GM19023 (cell line): ENCODE measurements at regions not wholly inside any gene's neighbourhood (a gene's known extent, or its start where the extent isn't known, plus 50 kb on each side); places are given as distances from the start of the nearest gene placed in this dataset.
"Not testable (repeated sequence)": the region's sequence is repeated elsewhere in the genome, so short reads cannot be mapped to it uniquely, and the experiment has no call there.

Experiments used
- ATAC-seq: cut with Tn5 transposase; IDR thresholded peaks from one replicate; pipeline ENCODE4 v1.9.1; 2021; ENCODE audit warnings: mild to moderate bottlenecking, moderate library complexity; ENCODE audit not compliant: unreplicated experiment

- ATAC-seq, result no peak
Observed at GRCh38 chr4:187467224-187467623, 528.3 kb upstream of the ZFP42 start.

GRCh38 chr4:187469627-187470026 is 525.9 kb upstream of the ZFP42 start:
- ATAC-seq, result no peak

GRCh38 chr4:187470061-187470460 is 525.5 kb upstream of the ZFP42 start:
- ATAC-seq, result no peak

- ATAC-seq, result no peak
Observed at GRCh38 chr4:187474238-187474637, 521.3 kb upstream of the ZFP42 start.

- no peak for ATAC-seq
Observed at GRCh38 chr4:187475901-187476300, 519.7 kb upstream of the ZFP42 start.

GRCh38 chr4:187477224-187477623 is 518.3 kb upstream of the ZFP42 start:
- ATAC-seq, result no peak

GRCh38 chr4:187478292-187479140 is 517.1 kb upstream of the ZFP42 start:
- ATAC-seq, result no peak

- no peak for ATAC-seq
Observed at GRCh38 chr4:187479511-187479910, 516.1 kb upstream of the ZFP42 start.

GRCh38 chr4:187480146-187481145 is 515.1 kb upstream of the ZFP42 start:
- no peak for ATAC-seq

- no peak for ATAC-seq
Observed at GRCh38 chr4:187484186-187484585, 511.4 kb upstream of the ZFP42 start.

GRCh38 chr4:187485676-187486075 is 509.9 kb upstream of the ZFP42 start:
- ATAC-seq, result no peak

- ATAC-seq, result no peak
Observed at GRCh38 chr4:187491286-187491685, 504.3 kb upstream of the ZFP42 start.

- ATAC-seq, result no peak
Observed at GRCh38 chr4:187491959-187492358, 503.6 kb upstream of the ZFP42 start.

GRCh38 chr4:187493661-187494060 is 501.9 kb upstream of the ZFP42 start:
- no peak for ATAC-seq

GRCh38 chr4:187499956-187500355 is 495.6 kb upstream of the ZFP42 start:
- ATAC-seq, result no peak

GRCh38 chr4:187500796-187501195 is 494.8 kb upstream of the ZFP42 start:
- ATAC-seq, result no peak

- ATAC-seq, result no peak
Observed at GRCh38 chr4:187501731-187502130, 493.8 kb upstream of the ZFP42 start.

- no peak for ATAC-seq
Observed at GRCh38 chr4:187504974-187505797, 490.4 kb upstream of the ZFP42 start.

GRCh38 chr4:187505798-187506141 is 489.8 kb upstream of the ZFP42 start:
- not testable (repeated sequence) for ATAC-seq

- ATAC-seq, result no peak
Observed at GRCh38 chr4:187516224-187516623, 479.3 kb upstream of the ZFP42 start.

GRCh38 chr4:187541666-187542065 is 453.9 kb upstream of the ZFP42 start:
- no peak for ATAC-seq
